Hepatocyte (in vitro differentiated cells): ENCODE measurements at regions not wholly inside any gene's neighbourhood (a gene's known extent, or its start where the extent isn't known, plus 50 kb on each side); places are given as distances from the start of the nearest gene placed in this dataset.

Experiments used
- EZH2phosphoT487 ChIP-seq: fragments of 200-600 bp; sonication (generic); IDR thresholded peaks from one replicate; pipeline ENCODE4 v1.6.1; 2018; ENCODE audit warnings: antibody characterized with exemption, mild to moderate bottlenecking, low read depth, moderate library complexity; ENCODE audit not compliant: unreplicated experiment, severe bottlenecking
- TF ChIP-seq, protein P1 (sequence below): fragments of 200-600 bp; sonication (generic); IDR thresholded peaks from 2 replicates; pipeline ENCODE4 v1.5.1; 2016; ENCODE audit warnings: antibody characterized with exemption, mild to moderate bottlenecking; ENCODE audit not compliant: poor library complexity

- TF ChIP-seq, protein P1, sequence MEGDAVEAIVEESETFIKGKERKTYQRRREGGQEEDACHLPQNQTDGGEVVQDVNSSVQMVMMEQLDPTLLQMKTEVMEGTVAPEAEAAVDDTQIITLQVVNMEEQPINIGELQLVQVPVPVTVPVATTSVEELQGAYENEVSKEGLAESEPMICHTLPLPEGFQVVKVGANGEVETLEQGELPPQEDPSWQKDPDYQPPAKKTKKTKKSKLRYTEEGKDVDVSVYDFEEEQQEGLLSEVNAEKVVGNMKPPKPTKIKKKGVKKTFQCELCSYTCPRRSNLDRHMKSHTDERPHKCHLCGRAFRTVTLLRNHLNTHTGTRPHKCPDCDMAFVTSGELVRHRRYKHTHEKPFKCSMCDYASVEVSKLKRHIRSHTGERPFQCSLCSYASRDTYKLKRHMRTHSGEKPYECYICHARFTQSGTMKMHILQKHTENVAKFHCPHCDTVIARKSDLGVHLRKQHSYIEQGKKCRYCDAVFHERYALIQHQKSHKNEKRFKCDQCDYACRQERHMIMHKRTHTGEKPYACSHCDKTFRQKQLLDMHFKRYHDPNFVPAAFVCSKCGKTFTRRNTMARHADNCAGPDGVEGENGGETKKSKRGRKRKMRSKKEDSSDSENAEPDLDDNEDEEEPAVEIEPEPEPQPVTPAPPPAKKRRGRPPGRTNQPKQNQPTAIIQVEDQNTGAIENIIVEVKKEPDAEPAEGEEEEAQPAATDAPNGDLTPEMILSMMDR, result no peak
- TF ChIP-seq EZH2phosphoT487, result no peak
These were observed 128.2 kb downstream of the AKR1D1 start for GRCh38 chr7:138204285-138204981.
